Astrocyte (in vitro differentiated cells and primary cell): ENCODE measurements at regions not wholly inside any gene's neighbourhood (a gene's known extent, or its start where the extent isn't known, plus 50 kb on each side); places are given as distances from the start of the nearest gene placed in this dataset.
A peak's percentile ranks its signal among the peaks of the same experiment; 100 is the strongest.

Source experiments
- DNase-seq: peaks from one replicate; pipeline ENCODE4 v3.0.0-alpha.2; 2010; ENCODE audit warnings: low read depth
- FAIRE-seq: peaks from 2 replicates; lab custom pipeline; 2011; peaks lifted over from hg19 to GRCh38; lab: Jason Lieb, UNC
- H2AFZ ChIP-seq: 2 replicates; pipeline ENCODE4 v1.6.0; 2012; ENCODE audit warnings: low read depth, low read length, inconsistent platforms
- H3K27ac ChIP-seq: 2 replicates; pipeline ENCODE4 v1.5.1; 2011; ENCODE audit warnings: low read depth, low read length, inconsistent platforms
- H3K27me3 ChIP-seq: 2 replicates; pipeline ENCODE4 v1.6.0; 2011; ENCODE audit warnings: low read length, inconsistent platforms; ENCODE audit not compliant: insufficient read depth
- H3K36me3 ChIP-seq: 2 replicates; pipeline ENCODE4 v1.5.1; 2011; ENCODE audit warnings: low read length, inconsistent platforms; ENCODE audit not compliant: insufficient read depth
- H3K4me1 ChIP-seq: 2 replicates; pipeline ENCODE4 v1.5.1; 2011; ENCODE audit warnings: low read length, inconsistent platforms; ENCODE audit not compliant: insufficient read depth
- H3K4me2 ChIP-seq: 2 replicates; pipeline ENCODE4 v1.6.0; 2012; ENCODE audit warnings: low read length, inconsistent platforms
- H3K4me3 ChIP-seq: 2 replicates; pipeline ENCODE4 v1.5.1; 2011; ENCODE audit warnings: low read depth, mild to moderate bottlenecking, low read length, inconsistent platforms; ENCODE audit not compliant: insufficient read depth
- H3K79me2 ChIP-seq: 2 replicates; pipeline ENCODE4 v1.6.0; 2012; ENCODE audit warnings: mild to moderate bottlenecking, low read length, inconsistent platforms; ENCODE audit not compliant: insufficient read depth
- H3K9ac ChIP-seq: 2 replicates; pipeline ENCODE4 v1.6.0; 2012; ENCODE audit warnings: mild to moderate bottlenecking, low read length, inconsistent platforms
- H3K9me3 ChIP-seq: 2 replicates; pipeline ENCODE4 v1.5.1; 2012; ENCODE audit warnings: low read depth, mild to moderate bottlenecking, low read length, inconsistent platforms; ENCODE audit not compliant: insufficient read depth
- H4K20me1 ChIP-seq: 2 replicates; pipeline ENCODE4 v1.6.0; 2012; ENCODE audit warnings: low read length, inconsistent platforms; ENCODE audit not compliant: insufficient read depth
- H3K27ac Mint-ChIP-seq: one replicate; pipeline ENCODE4 v1.8.0; 2021; ENCODE audit warnings: mild to moderate bottlenecking, mixed read lengths; ENCODE audit not compliant: unreplicated experiment
- H3K27me3 Mint-ChIP-seq: one replicate; pipeline ENCODE4 v1.8.0; 2021; ENCODE audit warnings: low read depth, mixed read lengths; ENCODE audit not compliant: unreplicated experiment
- H3K36me3 Mint-ChIP-seq: one replicate; pipeline ENCODE4 v1.8.0; 2021; ENCODE audit warnings: low read depth, mixed read lengths; ENCODE audit not compliant: unreplicated experiment
- H3K4me1 Mint-ChIP-seq: one replicate; pipeline ENCODE4 v1.8.0; 2021; ENCODE audit warnings: low read depth, mixed read lengths; ENCODE audit not compliant: unreplicated experiment
- H3K4me3 Mint-ChIP-seq: one replicate; pipeline ENCODE4 v1.8.0; 2021; ENCODE audit warnings: mild to moderate bottlenecking, moderate library complexity, mixed read lengths; ENCODE audit not compliant: unreplicated experiment
- H3K9me3 Mint-ChIP-seq: one replicate; pipeline ENCODE4 v1.8.0; 2021; ENCODE audit warnings: mild to moderate bottlenecking, mixed read lengths; ENCODE audit not compliant: unreplicated experiment
- EZH2 ChIP-seq: IDR thresholded peaks from 2 replicates; pipeline ENCODE4 v1.6.1; 2012; ENCODE audit warnings: mild to moderate bottlenecking, low read length, inconsistent platforms; ENCODE audit not compliant: insufficient read depth
- TF ChIP-seq, protein P1 (sequence below): IDR thresholded peaks from 2 replicates; pipeline ENCODE4 v1.5.1; 2011; ENCODE audit warnings: low read depth, mild to moderate bottlenecking, inconsistent platforms, low read length, moderate library complexity; ENCODE audit not compliant: insufficient read depth

DNA sequence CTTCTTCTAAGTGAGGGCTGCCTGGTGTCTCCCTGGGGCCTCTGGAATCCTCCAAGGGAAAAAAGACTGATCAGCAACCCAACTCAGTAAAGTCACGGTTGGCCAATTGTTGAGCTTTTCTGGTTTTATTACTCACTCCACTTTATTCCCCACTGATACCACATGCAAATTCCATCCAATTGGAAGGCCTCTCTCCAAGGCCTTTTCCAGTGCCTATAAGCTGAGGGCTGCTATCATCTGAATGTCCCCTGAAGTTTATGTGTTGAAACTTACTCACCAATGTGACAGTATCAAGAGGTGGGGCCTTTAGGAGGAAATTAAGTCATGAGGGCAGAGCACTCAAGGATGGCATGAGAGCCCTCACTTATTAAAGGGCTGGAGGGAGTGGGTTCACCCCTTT is 463.3 kb downstream of the BUD13 start:
- H3K9ac ChIP-seq: no peak overlapping the region
- H3K4me1 Mint-ChIP-seq: peaks cover 30% of the 10 kb centered on the region
- H3K4me2 ChIP-seq: no peak overlapping the region
- H3K27me3 ChIP-seq: no peaks in the 10 kb centered on the region
- H4K20me1 ChIP-seq: no peaks in the 10 kb centered on the region
- peak overlapping the region; percentile 81 for H3K27ac Mint-ChIP-seq
- no peaks in the 10 kb centered on the region for H3K36me3 ChIP-seq
- DNase-seq: peak; percentile 6
- H3K27ac ChIP-seq: no peak overlapping the region
- H3K4me3 ChIP-seq: no peak overlapping the region
- TF ChIP-seq, protein P1, sequence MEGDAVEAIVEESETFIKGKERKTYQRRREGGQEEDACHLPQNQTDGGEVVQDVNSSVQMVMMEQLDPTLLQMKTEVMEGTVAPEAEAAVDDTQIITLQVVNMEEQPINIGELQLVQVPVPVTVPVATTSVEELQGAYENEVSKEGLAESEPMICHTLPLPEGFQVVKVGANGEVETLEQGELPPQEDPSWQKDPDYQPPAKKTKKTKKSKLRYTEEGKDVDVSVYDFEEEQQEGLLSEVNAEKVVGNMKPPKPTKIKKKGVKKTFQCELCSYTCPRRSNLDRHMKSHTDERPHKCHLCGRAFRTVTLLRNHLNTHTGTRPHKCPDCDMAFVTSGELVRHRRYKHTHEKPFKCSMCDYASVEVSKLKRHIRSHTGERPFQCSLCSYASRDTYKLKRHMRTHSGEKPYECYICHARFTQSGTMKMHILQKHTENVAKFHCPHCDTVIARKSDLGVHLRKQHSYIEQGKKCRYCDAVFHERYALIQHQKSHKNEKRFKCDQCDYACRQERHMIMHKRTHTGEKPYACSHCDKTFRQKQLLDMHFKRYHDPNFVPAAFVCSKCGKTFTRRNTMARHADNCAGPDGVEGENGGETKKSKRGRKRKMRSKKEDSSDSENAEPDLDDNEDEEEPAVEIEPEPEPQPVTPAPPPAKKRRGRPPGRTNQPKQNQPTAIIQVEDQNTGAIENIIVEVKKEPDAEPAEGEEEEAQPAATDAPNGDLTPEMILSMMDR: no peak
- no peak for TF ChIP-seq EZH2
- H3K4me3 Mint-ChIP-seq: no peak overlapping the region
- H3K4me1 ChIP-seq: peaks cover 25% of the 10 kb centered on the region
- H2AFZ ChIP-seq: no peak overlapping the region
- H3K9me3 Mint-ChIP-seq: peaks cover 4% of the 10 kb centered on the region
- no peak for FAIRE-seq
- H3K79me2 ChIP-seq: no peaks in the 10 kb centered on the region
- no peaks in the 10 kb centered on the region for H3K9me3 ChIP-seq
- H3K27me3 Mint-ChIP-seq: peaks cover 28% of the 10 kb centered on the region
- no peaks in the 10 kb centered on the region for H3K36me3 Mint-ChIP-seq

DNA sequence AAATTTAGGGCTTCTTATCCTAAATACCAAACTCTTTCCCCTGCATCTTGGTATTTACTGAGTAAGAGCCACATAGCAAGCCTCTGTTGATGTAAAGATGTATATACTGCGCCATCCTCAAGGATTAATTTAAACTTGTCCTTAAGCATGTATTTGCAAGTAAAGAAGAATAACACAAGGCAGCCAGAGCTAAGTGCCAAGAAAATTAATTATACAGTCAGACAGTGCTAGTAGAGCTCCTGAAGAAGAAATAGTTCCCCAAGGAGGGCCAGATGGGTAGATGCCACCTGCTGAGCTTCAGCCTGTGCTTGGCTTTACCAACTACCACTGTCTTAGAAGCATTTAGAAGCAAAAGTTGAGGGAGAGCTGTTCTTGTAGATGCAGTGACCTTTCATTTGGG is 470.0 kb downstream of the BUD13 start:
- H4K20me1 ChIP-seq: no peaks in the 10 kb centered on the region
- Mint-ChIP-seq H3K27ac (no peak overlapping the region), H3K9me3 (peaks cover 4% of the 10 kb centered on the region), H3K27me3 (peaks cover 14% of the 10 kb centered on the region), H3K36me3 (no peaks in the 10 kb centered on the region), H3K4me3 (no peak overlapping the region), H3K4me1 (peaks cover 10% of the 10 kb centered on the region)
- no peaks in the 10 kb centered on the region for H3K27me3 ChIP-seq
- no peak overlapping the region for H3K4me3 ChIP-seq
- H3K4me1 ChIP-seq: no peaks in the 10 kb centered on the region
- H3K9me3 ChIP-seq: no peaks in the 10 kb centered on the region
- DNase-seq: no peak
- no peaks in the 10 kb centered on the region for H3K36me3 ChIP-seq
- no peaks in the 10 kb centered on the region for H3K79me2 ChIP-seq
- no peak overlapping the region for H3K4me2 ChIP-seq
- TF ChIP-seq, protein P1: no peak
- TF ChIP-seq EZH2: no peak
- H3K27ac ChIP-seq: no peak overlapping the region
- H2AFZ ChIP-seq: no peak overlapping the region
- FAIRE-seq: no peak
- no peak overlapping the region for H3K9ac ChIP-seq

DNA sequence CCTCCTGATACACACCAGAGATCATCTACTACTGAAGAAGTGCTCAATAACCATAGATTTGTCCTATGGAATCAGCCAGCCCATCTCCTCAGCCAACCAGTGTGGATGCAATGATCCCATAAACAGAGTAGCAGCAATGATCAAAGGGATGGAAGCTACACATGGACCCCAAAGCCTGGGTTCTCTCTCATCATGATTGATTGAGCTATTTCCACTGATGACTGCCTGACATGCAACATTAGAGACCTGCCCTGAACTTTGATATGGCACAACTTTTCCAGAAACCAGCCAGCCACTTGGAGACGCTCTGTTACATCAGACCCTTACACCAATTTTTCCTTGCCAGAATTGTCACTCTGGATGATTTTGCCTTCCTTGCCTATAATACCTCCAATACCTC is 471.6 kb downstream of the BUD13 start:
- Histone ChIP-seq H3K9ac (no peak overlapping the region), H3K4me1 (no peaks in the 10 kb centered on the region), H3K4me2 (no peak overlapping the region), H3K4me3 (no peak overlapping the region), H3K79me2 (no peaks in the 10 kb centered on the region), H2AFZ (no peak overlapping the region), H3K27ac (no peak overlapping the region), H4K20me1 (no peaks in the 10 kb centered on the region), H3K36me3 (no peaks in the 10 kb centered on the region), H3K9me3 (no peaks in the 10 kb centered on the region), H3K27me3 (no peaks in the 10 kb centered on the region)
- FAIRE-seq: no peak
- H3K9me3 Mint-ChIP-seq: peaks cover 4% of the 10 kb centered on the region
- no peaks in the 10 kb centered on the region for H3K36me3 Mint-ChIP-seq
- H3K4me3 Mint-ChIP-seq: no peak overlapping the region
- H3K27ac Mint-ChIP-seq: no peak overlapping the region
- no peak for TF ChIP-seq EZH2
- TF ChIP-seq, protein P1: no peak
- H3K4me1 Mint-ChIP-seq: peaks cover 8% of the 10 kb centered on the region
- no peak for DNase-seq
- peaks cover 14% of the 10 kb centered on the region for H3K27me3 Mint-ChIP-seq
